HCT116 (cell line): ENCODE measurements at regions not wholly inside any gene's neighbourhood (a gene's known extent, or its start where the extent isn't known, plus 50 kb on each side); places are given as distances from the start of the nearest gene placed in this dataset.
"Not testable (repeated sequence)": the region's sequence is repeated elsewhere in the genome, so short reads cannot be mapped to it uniquely, and the experiment has no call there.

Source experiments
- ATAC-seq: fragments of 200-7000 bp; cut with Tn5 transposase; 2 replicates; pipeline ENCODE4 v1.9.1; 2020; ENCODE audit warnings: mild to moderate bottlenecking, moderate library complexity
- BruUV-seq: library from RNA; stranded (reverse); fragments of 400-500 nt; replicated peaks from 2 replicates; lab custom pipeline; 2021; lab: Mats Ljungman, UMichigan
- CTCF ChIA-PET: fragments of 300-600 bp; sonication (Branson Sonifier 250); formaldehyde crosslinking; loops from one replicate; lab custom pipeline; 2021; ENCODE audit warnings: antibody characterized with exemption; lab: Charles Lee
- POLR2A ChIA-PET: fragments of 300-600, 350-600 bp; sonication (Branson Sonifier 250); formaldehyde crosslinking; loops from one replicate; lab custom pipeline; 2021; ENCODE audit warnings: antibody characterized with exemption; lab: Charles Lee
- RAD21 ChIA-PET, 2 experiments: fragments of 300-600 bp; sonication (Branson Sonifier 250); formaldehyde crosslinking; loops; one replicate each; lab custom pipeline; 2023; ENCODE audit warnings: low total read pairs in 2 of 2; ENCODE audit not compliant: uncharacterized antibody in 2 of 2, unreplicated experiment in 2 of 2, low non-redundant PET in 1 of 2; lab: Charles Lee
- DNase-seq: peaks from one replicate; pipeline ENCODE4 v3.0.0-alpha.2; 2010; ENCODE audit warnings: low read depth, low spot score
- H2AFZ ChIP-seq: fragments of 200-600 bp; shearing (Covaris generic), sonication (generic); 2 replicates; pipeline ENCODE4 v1.6.1; 2017; ENCODE audit warnings: low read depth, mixed run types, mixed read lengths, antibody characterized with exemption, low read length; ENCODE audit not compliant: poor library complexity, severe bottlenecking
- H3K27ac ChIP-seq: 2 replicates; pipeline ENCODE4 v1.5.1; 2012; ENCODE audit warnings: low read depth, low read length
- H3K27me3 ChIP-seq: fragments of 200-600 bp; sonication (generic); 2 replicates; pipeline ENCODE4 v1.6.1; 2016; ENCODE audit warnings: mixed run types, low read length, mixed read lengths; ENCODE audit not compliant: insufficient read depth
- H3K36me3 ChIP-seq, 2 experiments: fragments of 200-500 bp in 1 of 2; fragments of 200-600 bp in 1 of 2; sonication (Bioruptor generic) in 1 of 2; sonication (generic) in 1 of 2; 2 replicates each; pipeline versions ENCODE4 v1.5.1 to v1.6.1; 2014 to 2016; ENCODE audit warnings: low read length in 2 of 2, inconsistent platforms in 1 of 2, mixed read lengths in 1 of 2, mixed run types in 1 of 2; ENCODE audit not compliant: insufficient read depth in 2 of 2, control insufficient read depth in 1 of 2
- H3K4me1 ChIP-seq, 2 experiments: fragments of 200-600 bp in 1 of 2; sonication (generic) in 1 of 2; 2 replicates each; pipeline versions ENCODE4 v1.5.1 to v1.6.1; 2012 to 2017; ENCODE audit warnings: low read length in 2 of 2, inconsistent platforms in 1 of 2, mild to moderate bottlenecking in 1 of 2, mixed read lengths in 1 of 2, mixed run types in 1 of 2, moderate library complexity in 1 of 2; ENCODE audit not compliant: insufficient read depth in 2 of 2, control insufficient read depth in 1 of 2
- H3K4me2 ChIP-seq: fragments of 200-600 bp; sonication (generic); 2 replicates; pipeline ENCODE4 v1.6.1; 2017; ENCODE audit warnings: mixed run types, low read length, mixed read lengths
- H3K4me3 ChIP-seq, 2 experiments: fragments of 200-600 bp in 1 of 2; sonication (generic) in 1 of 2; replicated peaks in 1 of 2; 2 replicates each; pipeline ENCODE4 v1.5.1; 2011 to 2016; ENCODE audit warnings: low read length in 2 of 2, control low read depth in 1 of 2, low read depth in 1 of 2, mild to moderate bottlenecking in 1 of 2, mixed read lengths in 1 of 2, mixed run types in 1 of 2
- H3K79me2 ChIP-seq: fragments of 200-600 bp; sonication (generic); 2 replicates; pipeline ENCODE4 v1.6.1; 2017; ENCODE audit warnings: mild to moderate bottlenecking, mixed run types, low read length, moderate library complexity, mixed read lengths; ENCODE audit not compliant: insufficient read depth
- H3K9ac ChIP-seq: fragments of 200-600 bp; sonication (generic); 2 replicates; pipeline ENCODE4 v1.6.1; 2016; ENCODE audit warnings: low read length, mixed read lengths
- H3K9me2 ChIP-seq: fragments of 200-600 bp; sonication (generic), shearing (Covaris generic); 2 replicates; pipeline ENCODE4 v1.6.1; 2017; ENCODE audit warnings: mixed run types, mild to moderate bottlenecking, moderate library complexity; ENCODE audit not compliant: insufficient read depth
- H3K9me3 ChIP-seq, 2 experiments: fragments of 200-500 bp in 1 of 2; fragments of 200-600 bp in 1 of 2; sonication (Bioruptor generic) in 1 of 2; sonication (generic) in 1 of 2; 2 replicates each; pipeline ENCODE4 v1.6.1; 2014 to 2017; ENCODE audit warnings: low read length in 2 of 2, mixed read lengths in 2 of 2, inconsistent platforms in 1 of 2, low read depth in 1 of 2, mild to moderate bottlenecking in 1 of 2, mixed run types in 1 of 2, moderate library complexity in 1 of 2; ENCODE audit not compliant: control insufficient read depth in 1 of 2, insufficient read depth in 1 of 2
- H4K20me1 ChIP-seq: fragments of 200-600 bp; sonication (generic), shearing (Covaris generic); 2 replicates; pipeline ENCODE4 v1.6.1; 2017; ENCODE audit warnings: mixed run types, mild to moderate bottlenecking, moderate library complexity; ENCODE audit not compliant: insufficient read depth
- intact Hi-C: fragments of 100-400 bp; cut with micrococcal nuclease; formaldehyde crosslinking; loops from 2 replicates; pipeline ENCODE4 v1.10.0; 2022

GRCh38 chr1:120238867-120239266 lies 62.5 kb upstream of the SEC22B start:
- H3K36me3 ChIP-seq, DNase-seq, H3K27ac ChIP-seq, H3K79me2 ChIP-seq, POLR2A ChIA-PET, BruUV-seq, H3K4me1 ChIP-seq, intact Hi-C loops, H4K20me1 ChIP-seq, RAD21 ChIA-PET, ATAC-seq, H2AFZ ChIP-seq, H3K9me2 ChIP-seq, H3K4me2 ChIP-seq, H3K27me3 ChIP-seq, H3K4me3 ChIP-seq, CTCF ChIA-PET, H3K9ac ChIP-seq, H3K9me3 ChIP-seq: not testable (repeated sequence)

GRCh38 chr1:120233661-120234018 lies 57.3 kb upstream of the SEC22B start:
- H3K4me3 ChIP-seq, H2AFZ ChIP-seq, BruUV-seq, H3K4me2 ChIP-seq, intact Hi-C loops, H3K36me3 ChIP-seq, H3K27ac ChIP-seq, H4K20me1 ChIP-seq, H3K27me3 ChIP-seq, RAD21 ChIA-PET, H3K9me3 ChIP-seq, H3K4me1 ChIP-seq, H3K9ac ChIP-seq, H3K9me2 ChIP-seq, POLR2A ChIA-PET, ATAC-seq, DNase-seq, CTCF ChIA-PET, H3K79me2 ChIP-seq: not testable (repeated sequence)

GRCh38 chr1:120232834-120233660 lies 56.7 kb upstream of the SEC22B start:
- DNase-seq, result not testable (repeated sequence)

GRCh38 chr1:120229835-120230234 lies 53.5 kb upstream of the SEC22B start:
- H3K9me3 ChIP-seq, BruUV-seq, H3K27ac ChIP-seq, H3K9me2 ChIP-seq, H3K27me3 ChIP-seq, ATAC-seq, H3K4me3 ChIP-seq, RAD21 ChIA-PET, H3K4me2 ChIP-seq, H3K9ac ChIP-seq, H4K20me1 ChIP-seq, H3K36me3 ChIP-seq, H3K4me1 ChIP-seq, DNase-seq, intact Hi-C loops, POLR2A ChIA-PET, H2AFZ ChIP-seq, CTCF ChIA-PET, H3K79me2 ChIP-seq: not testable (repeated sequence)

More at GRCh38 chr1:120232834-120233660, 56.7 kb upstream of the SEC22B start:
- CTCF ChIA-PET, BruUV-seq, H3K4me1 ChIP-seq, H3K4me3 ChIP-seq, intact Hi-C loops, RAD21 ChIA-PET, H3K27ac ChIP-seq, H3K9me3 ChIP-seq, POLR2A ChIA-PET, H3K36me3 ChIP-seq, H3K79me2 ChIP-seq, H2AFZ ChIP-seq, H3K27me3 ChIP-seq, H3K4me2 ChIP-seq, H4K20me1 ChIP-seq, H3K9me2 ChIP-seq, H3K9ac ChIP-seq: not testable (repeated sequence)
- ATAC-seq, result peak; percentile 96
